H1 (cell line): ENCODE measurements at regions not wholly inside any gene's neighbourhood (a gene's known extent, or its start where the extent isn't known, plus 50 kb on each side); places are given as distances from the start of the nearest gene placed in this dataset.

Experiments used
- ATF3 ChIP-seq: IDR thresholded peaks from 2 replicates; pipeline ENCODE4 v1.6.1; 2011; ENCODE audit warnings: low read depth, mild to moderate bottlenecking, low read length; ENCODE audit not compliant: insufficient read depth
- CBX8 ChIP-seq: fragments of 300-800, 300-1000 bp; sonication (generic); IDR thresholded peaks from 2 replicates; pipeline ENCODE4 v1.7.1; 2016; ENCODE audit warnings: low read depth, low read length, borderline replicate concordance
- EZH2 ChIP-seq: fragments of 200-600 bp; sonication (generic); IDR thresholded peaks from 2 replicates; pipeline ENCODE4 v1.7.1; 2012; ENCODE audit warnings: low read depth, mild to moderate bottlenecking, moderate library complexity, low read length, inconsistent platforms; ENCODE audit not compliant: severe bottlenecking
- FOSL1 ChIP-seq: IDR thresholded peaks from 2 replicates; pipeline ENCODE4 v1.6.1; 2011; ENCODE audit warnings: mild to moderate bottlenecking, low read depth, low read length, moderate library complexity; ENCODE audit not compliant: insufficient read depth
- PHF8 ChIP-seq: fragments of 200-600 bp; sonication (generic); conservative IDR thresholded peaks from 2 replicates; pipeline ENCODE4 v1.7.1; 2012; ENCODE audit warnings: low read depth, mild to moderate bottlenecking, inconsistent platforms, low read length, moderate library complexity
- RAD21 ChIP-seq, 2 experiments: IDR thresholded peaks in 1 of 2; conservative IDR thresholded peaks in 1 of 2; 2 replicates each; pipeline ENCODE4 v1.6.1; 2011; ENCODE audit warnings: low read depth in 2 of 2, low read length in 2 of 2, improper control_type of control experiment in 1 of 2, inconsistent platforms in 1 of 2, mild to moderate bottlenecking in 1 of 2, moderate library complexity in 1 of 2
- RNF2 ChIP-seq: fragments of 200-900, 300-1000 bp; sonication (generic); IDR thresholded peaks from 2 replicates; pipeline ENCODE4 v1.7.1; 2016; ENCODE audit warnings: borderline replicate concordance, low read depth, mild to moderate bottlenecking, antibody characterized with exemption, low read length; ENCODE audit not compliant: poor library complexity, severe bottlenecking; ENCODE audit errors: missing control alignments
- RXRA ChIP-seq: IDR thresholded peaks from 2 replicates; pipeline ENCODE4 v1.6.1; 2011; ENCODE audit warnings: low read depth, mild to moderate bottlenecking, low read length, moderate library complexity; ENCODE audit not compliant: insufficient read depth

GRCh38 chr11:110518809-110519514, 89.2 kb downstream of the FDX1 start (continued):
- no peak for TF ChIP-seq RNF2
- no peak for TF ChIP-seq ATF3
- no peak for TF ChIP-seq PHF8
- TF ChIP-seq EZH2, result no peak
- TF ChIP-seq CBX8, result no peak
- no peak for TF ChIP-seq RXRA
- TF ChIP-seq RAD21 (IDR thresholded peaks at IDR 0.05 in 1 of 2, conservative IDR thresholded peaks at IDR 0.05 in 1 of 2; ENCODE audit: low read depth in 2 of 2, low read length in 2 of 2), result no peak
- TF ChIP-seq FOSL1, result no peak
